ENCODE measurements at regions not wholly inside any gene's neighbourhood (a gene's known extent, or its start where the extent isn't known, plus 50 kb on each side); places are given as distances from the start of the nearest gene placed in this dataset.

GRCh38 chr5:69010476-69010875 lies 83.3 kb upstream of the SLC30A5 start:
- no peak for TF ChIP-seq CTCF (conservative IDR thresholded peaks at IDR 0.05)
- TF ChIP-seq ZFX (IDR thresholded peaks at IDR 0.05): no peak
